Gastrocnemius medialis (tissue), 4 donors: ENCODE measurements at regions not wholly inside any gene's neighbourhood (a gene's known extent, or its start where the extent isn't known, plus 50 kb on each side); places are given as distances from the start of the nearest gene placed in this dataset.

Experiments used
- POLR2A ChIP-seq, 2 donors: fragments of 450-650 bp; IDR thresholded peaks; one replicate each; pipeline ENCODE4 v1.6.1; 2017; ENCODE audit warnings: antibody characterized with exemption in 2 of 2, mild to moderate bottlenecking in 2 of 2, moderate library complexity in 2 of 2
- TF ChIP-seq, protein P1 (sequence below), 5 experiments: fragments of 450-650 bp in 3 of 5; fragments of 200-600 bp in 2 of 5; sonication (generic) in 2 of 5; IDR thresholded peaks in 4 of 5; conservative IDR thresholded peaks in 1 of 5; 1 replicate in 4 of 5; 2 replicates in 1 of 5; pipeline ENCODE4 v1.5.1; 2016 to 2019; ENCODE audit warnings: antibody characterized with exemption in 5 of 5, mild to moderate bottlenecking in 3 of 5, moderate library complexity in 3 of 5

DNA sequence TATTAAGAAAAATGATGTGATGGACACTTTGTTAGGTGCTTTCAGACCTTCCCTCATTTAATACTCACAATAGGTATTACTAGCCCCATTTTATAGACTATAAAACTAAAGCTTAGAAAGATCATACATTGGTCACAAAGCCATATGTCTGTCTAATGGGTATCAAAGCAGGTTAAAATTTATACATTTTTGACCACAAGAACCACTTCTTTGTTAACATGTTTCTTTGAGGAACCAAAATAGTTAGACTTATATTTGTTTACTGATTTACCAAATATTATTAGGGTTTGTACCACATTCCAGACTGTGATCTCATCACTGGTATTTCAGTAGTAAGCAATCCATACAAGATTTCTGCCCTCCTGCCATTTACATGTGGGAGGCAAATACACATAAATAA lies 363.3 kb downstream of the NAF1 start:
- TF ChIP-seq, protein P1, sequence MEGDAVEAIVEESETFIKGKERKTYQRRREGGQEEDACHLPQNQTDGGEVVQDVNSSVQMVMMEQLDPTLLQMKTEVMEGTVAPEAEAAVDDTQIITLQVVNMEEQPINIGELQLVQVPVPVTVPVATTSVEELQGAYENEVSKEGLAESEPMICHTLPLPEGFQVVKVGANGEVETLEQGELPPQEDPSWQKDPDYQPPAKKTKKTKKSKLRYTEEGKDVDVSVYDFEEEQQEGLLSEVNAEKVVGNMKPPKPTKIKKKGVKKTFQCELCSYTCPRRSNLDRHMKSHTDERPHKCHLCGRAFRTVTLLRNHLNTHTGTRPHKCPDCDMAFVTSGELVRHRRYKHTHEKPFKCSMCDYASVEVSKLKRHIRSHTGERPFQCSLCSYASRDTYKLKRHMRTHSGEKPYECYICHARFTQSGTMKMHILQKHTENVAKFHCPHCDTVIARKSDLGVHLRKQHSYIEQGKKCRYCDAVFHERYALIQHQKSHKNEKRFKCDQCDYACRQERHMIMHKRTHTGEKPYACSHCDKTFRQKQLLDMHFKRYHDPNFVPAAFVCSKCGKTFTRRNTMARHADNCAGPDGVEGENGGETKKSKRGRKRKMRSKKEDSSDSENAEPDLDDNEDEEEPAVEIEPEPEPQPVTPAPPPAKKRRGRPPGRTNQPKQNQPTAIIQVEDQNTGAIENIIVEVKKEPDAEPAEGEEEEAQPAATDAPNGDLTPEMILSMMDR (IDR thresholded peaks at IDR 0.05 in 4 of 5, conservative IDR thresholded peaks at IDR 0.05 in 1 of 5) = no peak
- no peak for TF ChIP-seq POLR2A (IDR thresholded peaks at IDR 0.05)
